ENCODE measurements at regions not wholly inside any gene's neighbourhood (a gene's known extent, or its start where the extent isn't known, plus 50 kb on each side); places are given as distances from the start of the nearest gene placed in this dataset.
"Not testable (repeated sequence)": the region's sequence is repeated elsewhere in the genome, so short reads cannot be mapped to it uniquely, and the experiment has no call there.

- DNase-seq (ENCODE audit: low read depth in 2 of 2), result no peak
Observed at GRCh38 chr5:83001796-83002381, 75.3 kb downstream of the TMEM167A start.

- DNase-seq (ENCODE audit: low read depth in 2 of 2), result peak in 1 of 2 experiments; percentile 14
Observed at GRCh38 chr5:83000922-83001321, 76.3 kb downstream of the TMEM167A start.

GRCh38 chr5:83000428-83000827 is 76.8 kb downstream of the TMEM167A start:
- DNase-seq (ENCODE audit: low read depth in 2 of 2), result peak; percentile 38 to 48

GRCh38 chr5:82993416-82993815 is 83.8 kb downstream of the TMEM167A start:
- no peak for DNase-seq (ENCODE audit: low read depth in 2 of 2)

GRCh38 chr5:82992646-82993045 is 84.5 kb downstream of the TMEM167A start:
- no peak for DNase-seq (ENCODE audit: low read depth in 2 of 2)

- DNase-seq (ENCODE audit: low read depth in 2 of 2), result no peak
Observed at GRCh38 chr5:82991678-82992323, 85.4 kb downstream of the TMEM167A start.

- no peak for DNase-seq (ENCODE audit: low read depth in 2 of 2)
Observed at GRCh38 chr5:82991059-82991458, 86.1 kb downstream of the TMEM167A start.

GRCh38 chr5:82987188-82987587 is 90.0 kb downstream of the TMEM167A start:
- no peak for DNase-seq (ENCODE audit: low read depth in 2 of 2)

GRCh38 chr5:82986404-82986803 is 90.8 kb downstream of the TMEM167A start:
- no peak for DNase-seq (ENCODE audit: low read depth in 2 of 2)

- DNase-seq (ENCODE audit: low read depth in 2 of 2), result no peak
Observed at GRCh38 chr5:82985763-82986162, 91.4 kb downstream of the TMEM167A start.

- no peak for DNase-seq (ENCODE audit: low read depth in 2 of 2)
Observed at GRCh38 chr5:82984786-82985735, 92.1 kb downstream of the TMEM167A start.

GRCh38 chr5:82982846-82983245 is 94.3 kb downstream of the TMEM167A start:
- DNase-seq (ENCODE audit: low read depth in 2 of 2), result no peak

GRCh38 chr5:82976887-82977286 is 100.3 kb downstream of the TMEM167A start:
- not testable (repeated sequence) for DNase-seq (ENCODE audit: low read depth in 2 of 2)

- DNase-seq (ENCODE audit: low read depth in 2 of 2), result no peak
Observed at GRCh38 chr5:82975812-82976211, 101.4 kb downstream of the TMEM167A start.

GRCh38 chr5:82975396-82975795 is 101.8 kb downstream of the TMEM167A start:
- DNase-seq (ENCODE audit: low read depth in 2 of 2), result no peak

GRCh38 chr5:82974346-82974745 is 102.8 kb downstream of the TMEM167A start:
- not testable (repeated sequence) for DNase-seq (ENCODE audit: low read depth in 2 of 2)

- DNase-seq (ENCODE audit: low read depth in 2 of 2), result no peak
Observed at GRCh38 chr5:82971901-82972300, 105.3 kb downstream of the TMEM167A start.

- not testable (repeated sequence) for DNase-seq (ENCODE audit: low read depth in 2 of 2)
Observed at GRCh38 chr5:82971034-82971806, 106.0 kb downstream of the TMEM167A start.

GRCh38 chr5:82969221-82969976 is 107.8 kb downstream of the TMEM167A start:
- not testable (repeated sequence) for DNase-seq (ENCODE audit: low read depth in 2 of 2)

- DNase-seq (ENCODE audit: low read depth in 2 of 2), result no peak
Observed at GRCh38 chr5:82967072-82967471, 110.1 kb downstream of the TMEM167A start.

GRCh38 chr5:82959466-82959865 is 117.7 kb downstream of the TMEM167A start:
- DNase-seq (ENCODE audit: low read depth in 2 of 2), result no peak
